PC-9 (cell line): ENCODE measurements at regions not wholly inside any gene's neighbourhood (a gene's known extent, or its start where the extent isn't known, plus 50 kb on each side); places are given as distances from the start of the nearest gene placed in this dataset.

Experiments
- BruUV-seq: library from RNA; stranded (reverse); fragments of 400-500 nt; replicated peaks from 2 replicates; lab custom pipeline; 2021; lab: Mats Ljungman, UMichigan
- CTCF ChIA-PET: fragments of 300-600 bp; sonication (Branson Sonifier 250); formaldehyde crosslinking; loops from one replicate; lab custom pipeline; 2022; ENCODE audit warnings: antibody characterized with exemption; lab: Charles Lee
- POLR2A ChIA-PET: fragments of 300-600 bp; sonication (Branson Sonifier 250); formaldehyde crosslinking; loops from one replicate; lab custom pipeline; 2022; ENCODE audit warnings: antibody characterized with exemption; ENCODE audit not compliant: unreplicated experiment; lab: Charles Lee
- DNase-seq, 2 experiments: peaks; one replicate each; pipeline versions ENCODE4 v3.0.0 to v3.0.0-alpha.2; 2015 to 2022; ENCODE audit warnings: mixed read lengths in 1 of 2
- H2AFZ ChIP-seq: fragments of 200-600 bp; sonication (generic); 2 replicates; pipeline ENCODE4 v1.8.1; 2017; ENCODE audit warnings: antibody characterized with exemption
- H3F3A ChIP-seq: fragments of 200-600 bp; sonication (generic); 2 replicates; pipeline ENCODE4 v1.8.1; 2017; ENCODE audit warnings: antibody characterized with exemption, mild to moderate bottlenecking, low read depth; ENCODE audit not compliant: insufficient read depth
- H3K27ac ChIP-seq: fragments of 200-600 bp; sonication (generic); 2 replicates; pipeline ENCODE4 v1.6.1; 2016; ENCODE audit warnings: mixed run types
- H3K27me3 ChIP-seq: fragments of 200-600 bp; sonication (generic); 2 replicates; pipeline ENCODE4 v1.6.1; 2016; ENCODE audit warnings: low read depth, mixed run types; ENCODE audit not compliant: insufficient read depth
- H3K36me3 ChIP-seq: fragments of 200-600 bp; sonication (generic); 2 replicates; pipeline ENCODE4 v1.6.1; 2016; ENCODE audit warnings: low read depth, mixed run types
- H3K4me1 ChIP-seq: fragments of 200-600 bp; sonication (generic); replicated peaks from 2 replicates; pipeline ENCODE4 v1.6.1; 2016; ENCODE audit warnings: mixed run types; ENCODE audit not compliant: insufficient read depth
- H3K4me2 ChIP-seq: fragments of 200-600 bp; sonication (generic); 2 replicates; pipeline ENCODE4 v1.6.1; 2017; ENCODE audit warnings: mixed run types
- H3K4me3 ChIP-seq: fragments of 200-600 bp; sonication (generic); 2 replicates; pipeline ENCODE4 v1.6.1; 2016; ENCODE audit warnings: mixed run types
- H3K79me2 ChIP-seq: fragments of 200-600 bp; sonication (generic); 2 replicates; pipeline ENCODE4 v1.6.1; 2017; ENCODE audit warnings: low read depth, mixed run types
- H3K9me2 ChIP-seq: fragments of 200-600 bp; sonication (generic); 2 replicates; pipeline ENCODE4 v1.8.1; 2017; ENCODE audit warnings: mild to moderate bottlenecking; ENCODE audit not compliant: insufficient read depth
- H3K9me3 ChIP-seq: fragments of 200-600 bp; sonication (generic); 2 replicates; pipeline ENCODE4 v1.8.1; 2016; ENCODE audit warnings: low read depth; ENCODE audit not compliant: insufficient read depth
- H4K20me1 ChIP-seq: fragments of 200-600 bp; sonication (generic); 2 replicates; pipeline ENCODE4 v1.8.1; 2017; ENCODE audit not compliant: insufficient read depth
- EZH2 ChIP-seq: fragments of 200-600 bp; sonication (generic); IDR thresholded peaks from 2 replicates; pipeline ENCODE4 v1.8.0; 2017; ENCODE audit warnings: antibody characterized with exemption, low read depth
- intact Hi-C: fragments of 100-400 bp; cut with micrococcal nuclease; formaldehyde crosslinking; loops from one replicate; pipeline ENCODE4 v1.10.0; 2022; ENCODE audit not compliant: unreplicated experiment
- TF ChIP-seq, protein P1 (sequence below): fragments of 200-600 bp; sonication (generic); conservative IDR thresholded peaks from 2 replicates; pipeline ENCODE4 v1.6.1; 2017; ENCODE audit warnings: mixed run types, antibody characterized with exemption, mild to moderate bottlenecking, moderate library complexity

DNA sequence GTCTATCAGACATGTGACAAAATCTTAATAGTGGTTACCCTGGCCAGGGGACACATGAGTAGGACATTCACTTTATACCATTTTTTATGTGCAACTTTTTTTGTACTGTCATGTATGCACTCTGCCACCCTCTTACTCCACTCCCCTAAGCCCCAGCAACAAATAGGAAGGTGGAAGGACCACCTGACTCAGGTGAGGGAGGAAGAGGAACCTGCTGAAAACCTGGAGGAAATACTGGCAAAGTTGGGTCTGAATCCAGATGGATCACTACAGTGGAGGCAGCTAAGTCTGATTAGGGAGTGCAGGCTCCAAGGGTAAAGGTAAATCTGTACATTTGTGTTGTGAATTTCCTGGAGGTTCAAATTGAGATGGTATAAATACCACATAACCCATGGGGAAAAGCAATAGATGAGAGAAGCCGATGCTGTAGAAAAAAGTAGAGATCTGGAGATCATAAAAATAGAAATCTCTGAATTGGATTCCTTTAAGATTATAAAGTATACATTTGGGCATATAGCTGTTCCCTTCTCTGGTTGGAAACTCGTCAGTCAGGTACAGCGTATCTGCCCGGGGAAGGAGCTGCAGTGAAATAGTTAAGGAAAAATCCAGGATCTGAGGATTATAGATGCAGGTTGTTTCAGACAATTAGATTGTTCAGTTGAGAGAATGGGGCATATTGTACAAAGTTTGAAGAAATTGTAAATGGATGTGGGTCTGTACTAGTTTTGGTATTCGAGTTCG lies 52.2 kb upstream of the OR9Q1 start:
- Histone ChIP-seq H3K36me3 (no peaks in the 10 kb centered on the region), H3F3A (no peaks in the 10 kb centered on the region), H2AFZ (no peak overlapping the region), H3K79me2 (no peaks in the 10 kb centered on the region), H3K27me3 (peaks cover 11% of the 10 kb centered on the region), H4K20me1 (no peaks in the 10 kb centered on the region), H3K9me3 (no peaks in the 10 kb centered on the region), H3K27ac (no peak overlapping the region), H3K4me3 (no peak overlapping the region), H3K4me2 (no peak overlapping the region), H3K4me1 (no peaks in the 10 kb centered on the region), H3K9me2 (no peaks in the 10 kb centered on the region)
- intact Hi-C loops, result no loop called here
- no peak for DNase-seq
- no TSS peak for BruUV-seq
- ChIA-PET CTCF (no interaction called here), POLR2A (no interaction called here)
- TF ChIP-seq, protein P1, sequence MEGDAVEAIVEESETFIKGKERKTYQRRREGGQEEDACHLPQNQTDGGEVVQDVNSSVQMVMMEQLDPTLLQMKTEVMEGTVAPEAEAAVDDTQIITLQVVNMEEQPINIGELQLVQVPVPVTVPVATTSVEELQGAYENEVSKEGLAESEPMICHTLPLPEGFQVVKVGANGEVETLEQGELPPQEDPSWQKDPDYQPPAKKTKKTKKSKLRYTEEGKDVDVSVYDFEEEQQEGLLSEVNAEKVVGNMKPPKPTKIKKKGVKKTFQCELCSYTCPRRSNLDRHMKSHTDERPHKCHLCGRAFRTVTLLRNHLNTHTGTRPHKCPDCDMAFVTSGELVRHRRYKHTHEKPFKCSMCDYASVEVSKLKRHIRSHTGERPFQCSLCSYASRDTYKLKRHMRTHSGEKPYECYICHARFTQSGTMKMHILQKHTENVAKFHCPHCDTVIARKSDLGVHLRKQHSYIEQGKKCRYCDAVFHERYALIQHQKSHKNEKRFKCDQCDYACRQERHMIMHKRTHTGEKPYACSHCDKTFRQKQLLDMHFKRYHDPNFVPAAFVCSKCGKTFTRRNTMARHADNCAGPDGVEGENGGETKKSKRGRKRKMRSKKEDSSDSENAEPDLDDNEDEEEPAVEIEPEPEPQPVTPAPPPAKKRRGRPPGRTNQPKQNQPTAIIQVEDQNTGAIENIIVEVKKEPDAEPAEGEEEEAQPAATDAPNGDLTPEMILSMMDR, result no peak
- TF ChIP-seq EZH2, result no peak

DNA sequence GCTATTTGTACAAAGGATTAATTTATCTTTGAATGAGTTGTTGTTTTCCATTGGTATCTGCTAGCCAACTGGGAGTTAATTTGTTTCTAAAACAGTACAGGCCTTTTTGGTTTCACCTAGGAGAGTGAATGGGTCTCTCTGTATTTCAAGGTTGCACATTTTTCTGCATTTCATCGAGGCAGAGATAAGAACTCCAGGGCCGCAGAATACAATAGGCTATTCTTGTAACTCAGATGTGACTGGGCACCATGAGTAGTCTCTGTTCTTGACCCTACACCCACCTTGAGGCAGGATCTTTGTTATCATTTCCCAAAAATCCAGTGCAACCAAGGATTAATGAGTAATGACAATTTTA lies 51.7 kb upstream of the OR9Q1 start:
- no peaks in the 10 kb centered on the region for H3K36me3 ChIP-seq
- ChIA-PET CTCF (no interaction called here), POLR2A (no interaction called here)
- H3K79me2 ChIP-seq, result no peaks in the 10 kb centered on the region
- intact Hi-C loops, result no loop called here
- no peak overlapping the region for H3K4me3 ChIP-seq
- no peaks in the 10 kb centered on the region for H3K9me2 ChIP-seq
- H2AFZ ChIP-seq, result no peak overlapping the region
- peaks cover 11% of the 10 kb centered on the region for H3K27me3 ChIP-seq
- no peak overlapping the region for H3K27ac ChIP-seq
- H3F3A ChIP-seq, result no peaks in the 10 kb centered on the region
- no TSS peak for BruUV-seq
- no peak for TF ChIP-seq EZH2
- TF ChIP-seq, protein P1, result no peak
- no peak for DNase-seq
- no peaks in the 10 kb centered on the region for H4K20me1 ChIP-seq
- no peaks in the 10 kb centered on the region for H3K9me3 ChIP-seq
- H3K4me1 ChIP-seq, result no peaks in the 10 kb centered on the region
- no peak overlapping the region for H3K4me2 ChIP-seq
